Endodermal cell (in vitro differentiated cells): ENCODE measurements at regions not wholly inside any gene's neighbourhood (a gene's known extent, or its start where the extent isn't known, plus 50 kb on each side); places are given as distances from the start of the nearest gene placed in this dataset.
"Not testable (repeated sequence)": the region's sequence is repeated elsewhere in the genome, so short reads cannot be mapped to it uniquely, and the experiment has no call there.

Source experiments
- DNase-seq: peaks from one replicate; pipeline ENCODE4 v3.0.0-alpha.2; 2017
- H3K27ac ChIP-seq: 2 replicates; pipeline ENCODE4 v1.5.1; 2013; ENCODE audit warnings: mild to moderate bottlenecking, low read depth, low read length, moderate library complexity
- H3K27me3 ChIP-seq: 2 replicates; pipeline ENCODE4 v1.6.1; 2013; ENCODE audit warnings: mild to moderate bottlenecking, low read length, moderate library complexity; ENCODE audit not compliant: insufficient read depth, control insufficient read depth, poor library complexity, severe bottlenecking
- H3K36me3 ChIP-seq: 2 replicates; pipeline ENCODE4 v1.7.0; 2013; ENCODE audit warnings: mild to moderate bottlenecking, low read length, moderate library complexity; ENCODE audit not compliant: control insufficient read depth, insufficient read depth
- H3K4me1 ChIP-seq: one replicate; pipeline ENCODE4 v1.7.0; 2013; ENCODE audit warnings: low read length; ENCODE audit not compliant: control insufficient read depth, insufficient read depth
- H3K4me3 ChIP-seq: 2 replicates; pipeline ENCODE4 v1.5.1; 2013; ENCODE audit warnings: mild to moderate bottlenecking, low read length, moderate library complexity
- H3K9ac ChIP-seq: 2 replicates; pipeline ENCODE4 v1.6.1; 2013; ENCODE audit warnings: mild to moderate bottlenecking, low read length, moderate library complexity; ENCODE audit not compliant: poor library complexity, severe bottlenecking; ENCODE audit errors: extremely low read depth
- H3K9me3 ChIP-seq: 2 replicates; pipeline ENCODE4 v1.6.1; 2013; ENCODE audit warnings: mild to moderate bottlenecking, low read length, moderate library complexity; ENCODE audit not compliant: control insufficient read depth
- H3K27ac Mint-ChIP-seq: 2 replicates; pipeline ENCODE4 v1.8.0; 2020; ENCODE audit warnings: mixed read lengths
- H3K27me3 Mint-ChIP-seq: 2 replicates; pipeline ENCODE4 v1.8.0; 2021; ENCODE audit warnings: mild to moderate bottlenecking, mixed read lengths; ENCODE audit not compliant: insufficient read depth
- H3K36me3 Mint-ChIP-seq: 2 replicates; pipeline ENCODE4 v1.8.0; 2020; ENCODE audit warnings: low read depth, mixed read lengths
- H3K4me1 Mint-ChIP-seq: 2 replicates; pipeline ENCODE4 v1.8.0; 2020; ENCODE audit warnings: mixed read lengths
- H3K4me3 Mint-ChIP-seq: 2 replicates; pipeline ENCODE4 v1.8.0; 2020; ENCODE audit warnings: mild to moderate bottlenecking, moderate library complexity, mixed read lengths
- H3K9me3 Mint-ChIP-seq: 2 replicates; pipeline ENCODE4 v1.8.0; 2020; ENCODE audit warnings: mild to moderate bottlenecking, mixed read lengths
- WGBS, 2 experiments: methylation state at CpG; one replicate each; pipeline versions ENCODE4 v1.1.5 to v1.1.7; 2013; ENCODE audit warnings: missing lambda C conversion rate in 2 of 2, mixed read lengths in 1 of 2; ENCODE audit not compliant: insufficient coverage in 1 of 2, insufficient read length in 1 of 2; 5-methylcytosine and 5-hydroxymethylcytosine counted together
- TF ChIP-seq, protein P1 (sequence below): fragments of 200-600 bp; sonication (generic); conservative IDR thresholded peaks from 2 replicates; pipeline ENCODE4 v1.5.0; 2021; ENCODE audit warnings: antibody characterized with exemption, mild to moderate bottlenecking

DNA sequence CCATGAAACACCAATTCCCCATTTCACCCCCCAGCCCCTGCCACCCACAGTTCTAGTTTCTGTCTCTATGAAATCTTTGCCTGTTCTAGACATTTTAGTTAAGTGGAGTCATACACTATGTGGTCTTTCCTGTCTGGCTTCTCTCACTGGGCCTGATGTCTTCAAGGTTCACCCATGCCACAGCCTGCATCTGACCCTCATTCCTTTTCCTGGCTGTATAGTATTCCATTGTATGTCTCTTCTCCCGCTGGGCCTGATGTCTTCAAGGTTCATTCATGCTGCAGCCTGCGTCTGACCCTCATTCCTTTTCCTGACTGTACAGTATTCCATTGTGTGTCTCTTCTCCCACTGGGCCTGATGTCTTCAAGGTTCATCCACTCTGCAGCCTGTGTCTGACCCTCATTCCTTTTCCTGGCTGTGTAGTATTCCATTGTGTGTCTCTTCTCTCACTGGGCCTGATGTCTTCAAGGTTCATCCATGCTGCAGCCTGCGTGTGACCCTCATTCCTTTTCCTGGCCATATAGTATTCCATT lies 191.7 kb downstream of the CRLF2 start:
- no peak overlapping the region for H3K4me3 Mint-ChIP-seq

DNA sequence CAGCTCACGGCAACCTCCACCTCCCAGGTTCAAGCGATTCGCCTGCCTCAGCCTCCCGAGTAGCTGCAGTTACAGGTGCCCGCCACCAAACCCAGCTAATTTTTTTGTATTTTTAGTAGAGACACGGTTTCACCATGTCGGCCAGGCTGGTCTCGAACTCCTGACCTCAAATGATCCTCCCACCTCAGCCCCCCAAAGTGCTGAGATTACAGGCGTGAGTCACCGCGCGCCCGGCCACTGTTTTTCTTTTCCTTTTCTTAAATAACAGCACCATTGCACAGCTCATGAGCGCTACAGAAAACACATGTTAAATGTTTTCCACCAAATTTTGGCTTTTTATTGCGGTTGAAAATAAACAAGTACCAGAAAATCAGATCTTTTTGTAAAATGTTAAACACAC lies 195.5 kb downstream of the CRLF2 start:
- peak; percentile 32 for DNase-seq
- H3K9ac ChIP-seq, H3K4me1 ChIP-seq, H3K36me3 ChIP-seq, H3K27me3 Mint-ChIP-seq, H3K4me3 ChIP-seq, H3K4me1 Mint-ChIP-seq, H3K27ac ChIP-seq, H3K4me3 Mint-ChIP-seq, H3K27me3 ChIP-seq, H3K9me3 Mint-ChIP-seq, H3K36me3 Mint-ChIP-seq, H3K27ac Mint-ChIP-seq: not testable (repeated sequence)
- TF ChIP-seq, protein P1, sequence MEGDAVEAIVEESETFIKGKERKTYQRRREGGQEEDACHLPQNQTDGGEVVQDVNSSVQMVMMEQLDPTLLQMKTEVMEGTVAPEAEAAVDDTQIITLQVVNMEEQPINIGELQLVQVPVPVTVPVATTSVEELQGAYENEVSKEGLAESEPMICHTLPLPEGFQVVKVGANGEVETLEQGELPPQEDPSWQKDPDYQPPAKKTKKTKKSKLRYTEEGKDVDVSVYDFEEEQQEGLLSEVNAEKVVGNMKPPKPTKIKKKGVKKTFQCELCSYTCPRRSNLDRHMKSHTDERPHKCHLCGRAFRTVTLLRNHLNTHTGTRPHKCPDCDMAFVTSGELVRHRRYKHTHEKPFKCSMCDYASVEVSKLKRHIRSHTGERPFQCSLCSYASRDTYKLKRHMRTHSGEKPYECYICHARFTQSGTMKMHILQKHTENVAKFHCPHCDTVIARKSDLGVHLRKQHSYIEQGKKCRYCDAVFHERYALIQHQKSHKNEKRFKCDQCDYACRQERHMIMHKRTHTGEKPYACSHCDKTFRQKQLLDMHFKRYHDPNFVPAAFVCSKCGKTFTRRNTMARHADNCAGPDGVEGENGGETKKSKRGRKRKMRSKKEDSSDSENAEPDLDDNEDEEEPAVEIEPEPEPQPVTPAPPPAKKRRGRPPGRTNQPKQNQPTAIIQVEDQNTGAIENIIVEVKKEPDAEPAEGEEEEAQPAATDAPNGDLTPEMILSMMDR, result peak; percentile 14
- peaks cover 11% of the 10 kb centered on the region for H3K9me3 ChIP-seq
- 87 to 92% methylated on average over 13 to 15 of the region's 15 CpGs for WGBS, 2 experiments

More for the DNA sequence above, 191.7 kb downstream of the CRLF2 start:
- Mint-ChIP-seq H3K27ac (no peak overlapping the region), H3K27me3 (no peaks in the 10 kb centered on the region), H3K9me3 (no peaks in the 10 kb centered on the region), H3K4me1 (no peaks in the 10 kb centered on the region), H3K36me3 (no peaks in the 10 kb centered on the region)
- WGBS, 2 experiments, result 96 to 100% methylated on average over 2 to 3 of the region's 3 CpGs
- Histone ChIP-seq H3K27ac (no peak overlapping the region), H3K27me3 (no peaks in the 10 kb centered on the region), H3K4me3 (no peak overlapping the region), H3K36me3 (no peaks in the 10 kb centered on the region), H3K9me3 (peaks cover 11% of the 10 kb centered on the region), H3K4me1 (no peaks in the 10 kb centered on the region), H3K9ac (no peak overlapping the region)
- TF ChIP-seq, protein P1, result no peak
- DNase-seq, result no peak

DNA sequence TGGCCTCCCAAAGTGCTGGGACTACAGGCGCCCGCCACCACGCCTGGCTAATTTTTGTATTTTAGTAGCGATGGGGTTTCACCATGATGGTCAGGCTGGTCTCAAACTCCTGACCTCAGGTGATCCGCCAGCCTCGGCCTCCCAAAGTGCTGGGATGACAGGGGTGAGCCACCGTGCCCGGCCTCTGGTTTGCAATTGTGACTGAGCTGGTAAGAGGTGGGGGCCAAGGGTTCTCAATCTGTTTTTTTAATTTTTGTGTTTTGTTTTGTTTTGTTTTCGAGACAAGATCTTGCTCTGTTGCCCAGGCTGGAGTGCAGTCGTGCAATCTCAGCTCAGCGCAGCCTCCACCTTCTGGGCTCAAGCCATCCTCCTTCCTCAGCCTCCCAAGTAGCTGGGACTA lies 196.2 kb downstream of the CRLF2 start:
- H3K9ac ChIP-seq, H3K4me1 ChIP-seq, H3K36me3 ChIP-seq, H3K27ac Mint-ChIP-seq, H3K36me3 Mint-ChIP-seq, H3K4me3 Mint-ChIP-seq, H3K27me3 Mint-ChIP-seq, H3K9me3 ChIP-seq, DNase-seq, H3K9me3 Mint-ChIP-seq, H3K27ac ChIP-seq, H3K4me3 ChIP-seq, H3K27me3 ChIP-seq, H3K4me1 Mint-ChIP-seq: not testable (repeated sequence)
- 94 to 96% methylated on average over 9 to 11 of the region's 11 CpGs for WGBS, 2 experiments

DNA sequence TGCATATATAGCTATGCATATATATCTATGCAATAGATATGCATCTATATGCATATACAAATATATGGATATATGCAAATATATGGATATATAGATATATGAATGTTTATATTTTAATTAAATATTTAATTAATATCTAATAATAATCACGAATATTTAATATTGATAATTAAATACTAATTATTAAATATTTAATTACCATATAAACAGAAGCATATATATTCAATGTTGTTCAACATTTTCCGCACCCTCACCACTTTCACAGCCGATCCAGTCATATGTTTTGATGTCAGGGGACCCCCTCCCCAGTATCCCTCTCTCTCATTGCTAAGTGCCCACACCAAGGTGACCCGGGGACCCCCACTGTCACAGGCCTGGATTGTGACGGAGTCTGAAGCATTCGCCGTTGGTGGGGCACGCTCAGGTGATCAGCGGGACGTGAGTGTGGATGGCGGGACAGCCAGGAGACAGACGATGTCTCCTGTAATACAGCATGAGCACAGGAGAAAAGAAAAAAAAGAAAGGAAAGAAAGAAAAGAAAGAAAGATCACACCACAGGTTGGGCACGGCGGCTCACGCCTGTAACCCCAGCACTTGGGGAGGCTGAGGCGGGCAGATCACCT lies 199.7 kb downstream of the CRLF2 start:
- Histone ChIP-seq H3K9me3 (no peaks in the 10 kb centered on the region), H3K4me3 (no peak overlapping the region), H3K27ac (no peak overlapping the region), H3K27me3 (no peaks in the 10 kb centered on the region), H3K36me3 (no peaks in the 10 kb centered on the region), H3K9ac (no peak overlapping the region), H3K4me1 (no peaks in the 10 kb centered on the region)
- DNase-seq, result peak; percentile 51
- Mint-ChIP-seq H3K4me1 (no peaks in the 10 kb centered on the region), H3K9me3 (no peaks in the 10 kb centered on the region), H3K4me3 (no peak overlapping the region), H3K27me3 (no peaks in the 10 kb centered on the region), H3K27ac (no peak overlapping the region), H3K36me3 (no peaks in the 10 kb centered on the region)
- TF ChIP-seq, protein P1, result no peak
- 93 to 95% methylated on average over 5 to 15 of the region's 16 CpGs for WGBS, 2 experiments
